GM23248 (cell line): ENCODE measurements at regions not wholly inside any gene's neighbourhood (a gene's known extent, or its start where the extent isn't known, plus 50 kb on each side); places are given as distances from the start of the nearest gene placed in this dataset.
"Not testable (repeated sequence)": the region's sequence is repeated elsewhere in the genome, so short reads cannot be mapped to it uniquely, and the experiment has no call there.

Source experiments
- DNase-seq: peaks from one replicate; pipeline ENCODE4 v3.0.0-alpha.2; 2015
- H2AFZ ChIP-seq: fragments of 200-600 bp; sonication (generic); 2 replicates; pipeline ENCODE4 v1.6.1; 2016; ENCODE audit warnings: antibody characterized with exemption
- H3F3A ChIP-seq: fragments of 200-600 bp; sonication (generic); 2 replicates; pipeline ENCODE4 v1.6.1; 2016; ENCODE audit warnings: mild to moderate bottlenecking, antibody characterized with exemption, mixed run types; ENCODE audit not compliant: insufficient read depth
- H3K27ac ChIP-seq: fragments of 200-600 bp; sonication (generic); 2 replicates; pipeline ENCODE4 v1.5.1; 2016; ENCODE audit warnings: mild to moderate bottlenecking
- H3K27me3 ChIP-seq: fragments of 200-600 bp; sonication (generic); replicated peaks from 2 replicates; pipeline ENCODE4 v1.6.1; 2016; ENCODE audit warnings: mild to moderate bottlenecking; ENCODE audit not compliant: insufficient read depth
- H3K36me3 ChIP-seq: fragments of 200-600 bp; sonication (generic); 2 replicates; pipeline ENCODE4 v1.6.1; 2016; ENCODE audit warnings: low read depth, mild to moderate bottlenecking
- H3K4me1 ChIP-seq: fragments of 200-600 bp; sonication (generic); 2 replicates; pipeline ENCODE4 v1.6.1; 2016; ENCODE audit warnings: mild to moderate bottlenecking; ENCODE audit not compliant: insufficient read depth
- H3K4me2 ChIP-seq: fragments of 200-600 bp; sonication (generic); one replicate; pipeline ENCODE4 v1.6.1; 2016; ENCODE audit warnings: mild to moderate bottlenecking; ENCODE audit not compliant: unreplicated experiment
- H3K4me3 ChIP-seq: fragments of 200-600 bp; sonication (generic); 2 replicates; pipeline ENCODE4 v1.5.1; 2016; ENCODE audit warnings: mild to moderate bottlenecking
- H3K79me2 ChIP-seq: fragments of 200-600 bp; sonication (generic); 2 replicates; pipeline ENCODE4 v1.6.1; 2016; ENCODE audit warnings: mild to moderate bottlenecking; ENCODE audit not compliant: insufficient read depth
- H3K9ac ChIP-seq: fragments of 200-600 bp; sonication (generic); 2 replicates; pipeline ENCODE4 v1.6.1; 2016; ENCODE audit warnings: mild to moderate bottlenecking
- H3K9me2 ChIP-seq: fragments of 200-600 bp; sonication (generic); 2 replicates; pipeline ENCODE4 v1.6.1; 2016; ENCODE audit warnings: mixed run types, mild to moderate bottlenecking, moderate library complexity; ENCODE audit not compliant: insufficient read depth
- H3K9me3 ChIP-seq: fragments of 200-600 bp; sonication (generic); one replicate; pipeline ENCODE4 v1.6.1; 2017; ENCODE audit warnings: low read depth
- H4K20me1 ChIP-seq: fragments of 200-600 bp; sonication (generic); 2 replicates; pipeline ENCODE4 v1.6.0; 2016; ENCODE audit not compliant: insufficient read depth
- EZH2 ChIP-seq: fragments of 200-600 bp; sonication (generic); IDR thresholded peaks from 2 replicates; pipeline ENCODE4 v1.6.1; 2018; ENCODE audit warnings: antibody characterized with exemption, mild to moderate bottlenecking; ENCODE audit not compliant: insufficient read depth, poor library complexity, severe bottlenecking
- EZH2phosphoT487 ChIP-seq: fragments of 200-600 bp; sonication (generic); IDR thresholded peaks from 2 replicates; pipeline ENCODE4 v1.6.1; 2018; ENCODE audit warnings: antibody characterized with exemption, moderate library complexity, mild to moderate bottlenecking, low read depth; ENCODE audit not compliant: insufficient read depth
- WGBS, 2 experiments: methylation state at CpG; one replicate each; pipeline ENCODE4 v1.1.6; 2015 to 2017; ENCODE audit warnings: low lambda C conversion rate in 2 of 2, low coverage in 1 of 2; ENCODE audit errors: missing lambda C conversion rate in 2 of 2; 5-methylcytosine and 5-hydroxymethylcytosine counted together
- in situ Hi-C: fragments of 300-500 bp; cut with MboI; formaldehyde crosslinking; loops from 2 replicates; pipeline ENCODE4 v1.15.0; 2020

DNA sequence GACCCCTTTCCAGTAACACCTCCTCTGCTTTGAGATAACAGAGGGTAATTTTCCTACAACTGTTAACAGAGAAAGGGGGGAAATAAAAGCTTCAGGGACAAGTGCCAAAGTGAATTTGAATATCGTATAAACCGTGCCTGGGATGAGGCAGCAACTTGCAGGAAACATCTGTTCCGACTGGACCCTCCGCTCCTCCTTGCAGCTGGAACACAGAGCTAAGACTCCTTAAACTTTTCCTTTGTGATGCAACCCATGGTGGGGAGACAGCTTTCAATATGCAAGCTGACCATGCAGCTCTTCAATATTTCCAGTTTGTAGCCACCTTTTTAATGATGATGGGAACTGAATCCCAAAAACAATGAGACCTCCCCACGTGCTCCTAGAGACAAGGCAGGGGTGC is 432.6 kb downstream of the ZNF536 start:
- H3K9ac ChIP-seq, result no peak overlapping the region
- no peaks in the 10 kb centered on the region for H3F3A ChIP-seq
- H3K4me3 ChIP-seq, result no peak overlapping the region
- H3K27ac ChIP-seq, result no peak overlapping the region
- no peaks in the 10 kb centered on the region for H3K9me2 ChIP-seq
- H3K4me1 ChIP-seq, result no peaks in the 10 kb centered on the region
- no peaks in the 10 kb centered on the region for H3K36me3 ChIP-seq
- in situ Hi-C loops, result no loop called here
- no peak for DNase-seq
- peaks cover 2% of the 10 kb centered on the region for H3K27me3 ChIP-seq
- no peaks in the 10 kb centered on the region for H3K9me3 ChIP-seq
- no peak overlapping the region for H2AFZ ChIP-seq
- no peak for TF ChIP-seq EZH2
- TF ChIP-seq EZH2phosphoT487, result no peak
- H3K4me2 ChIP-seq, result peak overlapping the region; percentile 12
- H3K79me2 ChIP-seq, result no peaks in the 10 kb centered on the region
- WGBS, 2 experiments, result 9 to 14% methylated on average over 5 of the region's 5 CpGs
- H4K20me1 ChIP-seq, result no peaks in the 10 kb centered on the region

GRCh38 chr19:30804333-30804732 is 432.1 kb downstream of the ZNF536 start:
- H3K9me2 ChIP-seq, H3K79me2 ChIP-seq, H3K36me3 ChIP-seq, H2AFZ ChIP-seq, in situ Hi-C loops, H3K4me1 ChIP-seq, H3K27me3 ChIP-seq, H4K20me1 ChIP-seq, H3F3A ChIP-seq, DNase-seq, H3K4me3 ChIP-seq, H3K27ac ChIP-seq, H3K9ac ChIP-seq, H3K9me3 ChIP-seq: not testable (repeated sequence)
- H3K4me2 ChIP-seq, result peak overlapping the region; percentile 12
- WGBS, 2 experiments, result 8 to 9% methylated on average over 3 of the region's 3 CpGs

GRCh38 chr19:30802424-30803013 is 430.3 kb downstream of the ZNF536 start:
- H3K4me1 ChIP-seq, result no peaks in the 10 kb centered on the region
- 50 to 51% methylated on average over 6 of the region's 6 CpGs for WGBS, 2 experiments
- H3K4me2 ChIP-seq, result no peak overlapping the region
- no peak for TF ChIP-seq EZH2phosphoT487
- TF ChIP-seq EZH2, result no peak
- in situ Hi-C loops, result no loop called here
- H4K20me1 ChIP-seq, result no peaks in the 10 kb centered on the region
- H3K9me3 ChIP-seq, result no peaks in the 10 kb centered on the region
- H3K4me3 ChIP-seq, result no peak overlapping the region
- H3K79me2 ChIP-seq, result no peaks in the 10 kb centered on the region
- peaks cover 13% of the 10 kb centered on the region for H3K27me3 ChIP-seq
- no peak for DNase-seq
- no peak overlapping the region for H2AFZ ChIP-seq
- H3K36me3 ChIP-seq, result no peaks in the 10 kb centered on the region
- H3K9ac ChIP-seq, result no peak overlapping the region
- no peaks in the 10 kb centered on the region for H3K9me2 ChIP-seq
- no peak overlapping the region for H3K27ac ChIP-seq
- no peaks in the 10 kb centered on the region for H3F3A ChIP-seq

GRCh38 chr19:30799865-30800755 is 427.9 kb downstream of the ZNF536 start:
- Histone ChIP-seq H2AFZ (no peak overlapping the region), H3K79me2 (no peaks in the 10 kb centered on the region), H3K9me2 (no peaks in the 10 kb centered on the region), H3K27ac (no peak overlapping the region), H3K9ac (no peak overlapping the region), H3K4me3 (no peak overlapping the region), H3K4me1 (no peaks in the 10 kb centered on the region), H3K36me3 (no peaks in the 10 kb centered on the region), H3K9me3 (no peaks in the 10 kb centered on the region), H3K27me3 (peaks cover 13% of the 10 kb centered on the region), H4K20me1 (no peaks in the 10 kb centered on the region), H3F3A (no peaks in the 10 kb centered on the region), H3K4me2 (no peak overlapping the region)
- 34 to 37% methylated on average over 22 of the region's 22 CpGs for WGBS, 2 experiments
- in situ Hi-C loops, result no loop called here
- no peak for TF ChIP-seq EZH2
- TF ChIP-seq EZH2phosphoT487, result no peak
- peak; percentile 59 for DNase-seq
